Stimulated activated CD8-positive, alpha-beta memory T cell treated with anti-CD3 and anti-CD28 coated beads, Interleukin-4, amount 100 ng/mL, for 48 hours (primary cell): ENCODE measurements at regions not wholly inside any gene's neighbourhood (a gene's known extent, or its start where the extent isn't known, plus 50 kb on each side); places are given as distances from the start of the nearest gene placed in this dataset.

Experiments used
- DNase-seq: peaks from one replicate; pipeline ENCODE4 v3.0.0-alpha.2; 2020

- no peak for DNase-seq
These were observed 186.9 kb upstream of the STARD13 start for GRCh38 chr13:33472446-33472845.

- no peak for DNase-seq
These were observed 193.6 kb upstream of the STARD13 start for GRCh38 chr13:33479105-33479504.

- DNase-seq = no peak
These were observed 195.0 kb upstream of the STARD13 start for GRCh38 chr13:33480561-33480960.

GRCh38 chr13:33483471-33483870 is 197.9 kb upstream of the STARD13 start:
- no peak for DNase-seq

- no peak for DNase-seq
These were observed 199.7 kb upstream of the STARD13 start for GRCh38 chr13:33485247-33485646.

- no peak for DNase-seq
These were observed 202.2 kb upstream of the STARD13 start for GRCh38 chr13:33487575-33488243.

GRCh38 chr13:33489563-33489962 is 204.0 kb upstream of the STARD13 start:
- no peak for DNase-seq

GRCh38 chr13:33490461-33491327 is 205.1 kb upstream of the STARD13 start:
- DNase-seq = no peak

- DNase-seq = no peak
These were observed 208.3 kb upstream of the STARD13 start for GRCh38 chr13:33493672-33494365.

- DNase-seq = no peak
These were observed 209.1 kb upstream of the STARD13 start for GRCh38 chr13:33494596-33495204.

GRCh38 chr13:33496336-33496735 is 210.8 kb upstream of the STARD13 start:
- no peak for DNase-seq

- no peak for DNase-seq
These were observed 211.7 kb upstream of the STARD13 start for GRCh38 chr13:33497146-33497845.

- no peak for DNase-seq
These were observed 222.5 kb upstream of the STARD13 start for GRCh38 chr13:33508060-33508459.

GRCh38 chr13:33509642-33510229 is 224.2 kb upstream of the STARD13 start:
- no peak for DNase-seq

GRCh38 chr13:33510350-33510970 is 224.9 kb upstream of the STARD13 start:
- no peak for DNase-seq

GRCh38 chr13:33512880-33513554 is 227.5 kb upstream of the STARD13 start:
- no peak for DNase-seq

GRCh38 chr13:33514362-33514761 is 228.8 kb upstream of the STARD13 start:
- no peak for DNase-seq

- no peak for DNase-seq
These were observed 229.6 kb upstream of the STARD13 start for GRCh38 chr13:33515146-33515545.

GRCh38 chr13:33518452-33518851 is 232.9 kb upstream of the STARD13 start:
- no peak for DNase-seq

GRCh38 chr13:33519561-33520467 is 234.3 kb upstream of the STARD13 start:
- no peak for DNase-seq
